ENCODE measurements at regions not wholly inside any gene's neighbourhood (a gene's known extent, or its start where the extent isn't known, plus 50 kb on each side); places are given as distances from the start of the nearest gene placed in this dataset.

DNA sequence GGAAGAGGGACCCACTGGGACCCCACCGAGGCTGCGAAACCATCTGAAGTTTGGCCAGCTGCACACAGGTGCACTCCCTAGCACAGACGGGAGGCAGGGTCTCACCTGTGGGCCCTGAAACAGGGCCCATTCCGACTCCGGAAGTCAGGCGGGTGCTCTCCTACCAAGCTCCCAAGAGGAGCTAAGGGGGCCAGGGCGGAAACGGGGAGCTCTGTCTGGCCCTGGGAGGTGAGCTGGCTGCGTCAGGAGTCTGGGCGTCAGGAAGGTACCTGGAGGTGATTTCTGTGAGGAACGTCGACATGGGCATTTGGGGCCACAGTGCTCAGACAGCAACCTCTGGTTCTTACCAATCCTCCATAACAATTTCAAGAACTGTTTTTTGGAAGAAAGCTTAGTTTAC is 411.7 kb downstream of the TCERG1L start:
- no peaks in the 10 kb centered on the region for H3K4me1 ChIP-seq
- WGBS, 4 donors: 86 to 93% (median 89%) methylated on average over 11 to 12 of the region's 12 CpGs
- H3K4me3 ChIP-seq: no peak overlapping the region
- DNase-seq (no peak), ATAC-seq (no peak)
- no peaks in the 10 kb centered on the region for H3K9me3 ChIP-seq
- no peak for TF ChIP-seq POLR2A (IDR thresholded peaks at IDR 0.05)
- TF ChIP-seq, protein P1, sequence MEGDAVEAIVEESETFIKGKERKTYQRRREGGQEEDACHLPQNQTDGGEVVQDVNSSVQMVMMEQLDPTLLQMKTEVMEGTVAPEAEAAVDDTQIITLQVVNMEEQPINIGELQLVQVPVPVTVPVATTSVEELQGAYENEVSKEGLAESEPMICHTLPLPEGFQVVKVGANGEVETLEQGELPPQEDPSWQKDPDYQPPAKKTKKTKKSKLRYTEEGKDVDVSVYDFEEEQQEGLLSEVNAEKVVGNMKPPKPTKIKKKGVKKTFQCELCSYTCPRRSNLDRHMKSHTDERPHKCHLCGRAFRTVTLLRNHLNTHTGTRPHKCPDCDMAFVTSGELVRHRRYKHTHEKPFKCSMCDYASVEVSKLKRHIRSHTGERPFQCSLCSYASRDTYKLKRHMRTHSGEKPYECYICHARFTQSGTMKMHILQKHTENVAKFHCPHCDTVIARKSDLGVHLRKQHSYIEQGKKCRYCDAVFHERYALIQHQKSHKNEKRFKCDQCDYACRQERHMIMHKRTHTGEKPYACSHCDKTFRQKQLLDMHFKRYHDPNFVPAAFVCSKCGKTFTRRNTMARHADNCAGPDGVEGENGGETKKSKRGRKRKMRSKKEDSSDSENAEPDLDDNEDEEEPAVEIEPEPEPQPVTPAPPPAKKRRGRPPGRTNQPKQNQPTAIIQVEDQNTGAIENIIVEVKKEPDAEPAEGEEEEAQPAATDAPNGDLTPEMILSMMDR (IDR thresholded peaks at IDR 0.05): no peak
- H3K27ac ChIP-seq: no peak overlapping the region
- intact Hi-C loops (cut with DNase I): no loop called here
- peaks cover 0 to 7% (median 0%) of the 10 kb centered on the region in 9 donors for H3K27me3 ChIP-seq
- H3K36me3 ChIP-seq: no peaks in the 10 kb centered on the region

DNA sequence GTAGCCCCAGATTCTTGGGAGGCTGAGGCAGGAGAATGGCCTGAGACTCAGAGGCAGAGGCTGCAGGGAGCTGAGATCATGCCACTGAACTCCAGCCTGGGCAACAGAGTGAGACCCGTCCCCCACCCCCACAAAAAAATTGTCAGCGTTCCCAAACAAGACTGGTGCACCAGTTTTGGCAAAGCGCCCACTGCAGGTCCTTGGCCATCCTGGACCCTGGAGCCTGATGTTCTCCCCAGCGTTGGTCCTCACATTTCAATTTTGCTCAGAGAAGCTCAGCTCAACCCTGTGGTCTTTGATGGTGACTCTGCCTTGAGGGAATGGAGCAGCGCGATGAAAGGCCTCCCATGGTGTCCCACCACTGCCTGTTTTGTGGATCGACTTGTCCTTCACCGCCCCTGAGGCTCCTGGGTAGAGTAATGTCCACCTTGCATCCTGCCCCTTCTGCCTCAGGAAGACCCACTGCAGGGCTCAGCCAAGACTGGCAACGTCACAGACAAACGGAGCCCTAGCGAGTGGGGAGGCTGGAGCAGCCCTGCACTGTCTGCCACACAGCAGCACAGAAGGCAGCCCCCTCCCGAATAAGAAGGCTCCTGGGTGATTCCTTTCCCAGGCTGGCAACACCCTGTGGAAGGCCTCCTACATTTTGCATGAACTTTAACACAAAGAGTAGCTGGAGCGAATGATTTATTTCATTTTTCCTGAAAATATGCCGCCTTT is 410.9 kb downstream of the TCERG1L start:
- Histone ChIP-seq H3K4me1 (no peaks in the 10 kb centered on the region), H3K27me3 (peaks cover 0 to 7% (median 0%) of the 10 kb centered on the region in 9 donors), H3K27ac (no peak overlapping the region), H3K9me3 (no peaks in the 10 kb centered on the region), H3K36me3 (no peaks in the 10 kb centered on the region), H3K4me3 (no peak overlapping the region)
- intact Hi-C loops (cut with DNase I): no loop called here
- 81 to 89% (median 84%) methylated on average over 11 to 14 of the region's 14 CpGs for WGBS, 4 donors
- ATAC-seq (no peak), DNase-seq (no peak)
- TF ChIP-seq POLR2A (IDR thresholded peaks at IDR 0.05): no peak
- TF ChIP-seq, protein P1 (IDR thresholded peaks at IDR 0.05): no peak

DNA sequence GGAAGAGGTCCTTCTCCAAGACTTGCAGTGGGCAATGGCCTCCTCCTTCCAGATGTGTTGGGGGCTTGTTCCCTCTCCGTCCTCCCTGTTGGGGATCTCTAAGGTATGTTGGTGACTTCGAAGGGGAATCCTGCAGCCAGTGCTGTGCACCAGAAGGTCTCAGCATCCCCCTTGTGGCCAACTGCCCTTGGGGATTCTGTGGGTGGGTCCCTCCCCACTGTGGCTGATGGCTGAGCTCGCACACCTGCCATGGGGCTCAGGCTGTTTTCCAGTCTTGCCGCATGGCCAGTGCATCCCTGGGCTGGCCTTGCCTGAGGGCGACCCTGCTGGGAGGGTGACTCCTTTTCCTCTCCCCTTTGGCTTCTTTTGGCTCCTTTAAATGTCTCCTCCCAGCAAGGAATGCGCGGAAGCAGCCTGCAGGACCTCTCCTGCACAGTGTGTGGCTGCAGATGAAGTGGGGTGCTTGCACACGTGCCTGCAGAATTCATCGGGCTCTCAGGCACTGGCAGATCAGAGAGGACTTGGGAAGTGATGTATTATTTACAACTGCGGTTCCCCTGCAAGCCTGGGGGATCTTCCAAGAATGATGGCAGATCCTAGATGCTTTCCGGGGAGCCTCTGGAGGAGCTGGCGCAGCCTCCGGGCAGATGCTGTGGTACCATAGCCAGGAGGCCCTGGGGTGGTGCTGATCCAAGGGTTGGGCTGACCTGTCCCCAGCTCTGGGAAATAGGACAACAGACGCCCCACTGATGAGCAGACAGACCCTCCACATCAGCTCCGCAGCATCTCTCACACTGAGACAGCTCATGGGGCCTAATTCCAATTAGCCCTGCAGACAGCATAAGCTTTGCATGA is 410.0 kb downstream of the TCERG1L start:
- no peaks in the 10 kb centered on the region for H3K36me3 ChIP-seq
- H3K4me1 ChIP-seq: no peaks in the 10 kb centered on the region
- no peak overlapping the region for H3K4me3 ChIP-seq
- no peak for ATAC-seq
- WGBS, 4 donors: 73 to 79% (median 73%) methylated on average over 14 to 15 of the region's 15 CpGs
- no peak overlapping the region for H3K27ac ChIP-seq
- H3K27me3 ChIP-seq: peaks cover 0 to 7% (median 0%) of the 10 kb centered on the region in 9 donors
- intact Hi-C loops (cut with DNase I): no loop called here
- TF ChIP-seq, protein P1 (IDR thresholded peaks at IDR 0.05): no peak
- no peak for DNase-seq
- no peaks in the 10 kb centered on the region for H3K9me3 ChIP-seq

DNA sequence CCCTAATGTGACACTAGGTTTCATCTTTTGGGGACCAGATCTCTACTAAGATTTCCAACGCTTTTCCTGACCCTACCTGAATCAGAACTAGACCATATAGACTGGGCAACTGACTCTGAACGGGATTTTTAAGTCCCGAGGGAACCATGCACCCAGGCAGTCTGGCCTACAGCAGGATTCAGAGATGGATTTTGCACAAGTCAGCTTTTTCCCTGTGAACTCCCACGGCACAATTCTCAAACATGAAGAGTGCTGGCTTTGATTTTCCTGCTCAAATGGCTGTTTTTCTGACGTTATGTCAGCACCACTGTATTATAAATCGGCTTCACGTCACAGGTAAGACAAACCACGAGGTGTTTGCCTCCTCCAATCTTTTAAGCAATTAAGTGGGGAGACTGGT is 409.1 kb downstream of the TCERG1L start:
- peaks cover 0 to 10% (median 0%) of the 10 kb centered on the region in 9 donors for H3K27me3 ChIP-seq
- DNase-seq: no peak
- 66 to 73% (median 70%) methylated on average over 8 of the region's 8 CpGs for WGBS, 4 donors
- intact Hi-C loops (cut with DNase I): no loop called here
- H3K36me3 ChIP-seq: no peaks in the 10 kb centered on the region
- no peaks in the 10 kb centered on the region for H3K9me3 ChIP-seq
- no peak for ATAC-seq
- TF ChIP-seq POLR2A (IDR thresholded peaks at IDR 0.05): no peak
- TF ChIP-seq, protein P1 (IDR thresholded peaks at IDR 0.05): no peak
- H3K27ac ChIP-seq: no peak overlapping the region
- H3K4me3 ChIP-seq: no peak overlapping the region
- H3K4me1 ChIP-seq: no peaks in the 10 kb centered on the region
